Sigmoid colon (tissue), 4 donors: ENCODE measurements at regions not wholly inside any gene's neighbourhood (a gene's known extent, or its start where the extent isn't known, plus 50 kb on each side); places are given as distances from the start of the nearest gene placed in this dataset.

ENCODE experiments used
- POLR2A ChIP-seq, 2 donors: fragments of 450-650 bp; IDR thresholded peaks; one replicate each; pipeline ENCODE4 v1.6.1; 2016; ENCODE audit warnings: antibody characterized with exemption in 2 of 2, mild to moderate bottlenecking in 2 of 2, moderate library complexity in 2 of 2
- POLR2AphosphoS5 ChIP-seq, 4 donors: sonication (generic); formaldehyde crosslinking; IDR thresholded peaks; one replicate each; pipeline ENCODE4 v1.6.1; 2017; ENCODE audit warnings: antibody characterized with exemption in 4 of 4
- TF ChIP-seq, protein P1 (sequence below), 4 experiments: fragments of 450-650 bp in 3 of 4; fragments of 200-600 bp in 1 of 4; IDR thresholded peaks; one replicate each; pipeline ENCODE4 v1.5.1; 2016 to 2019; ENCODE audit warnings: antibody characterized with exemption in 4 of 4, mild to moderate bottlenecking in 3 of 4, moderate library complexity in 2 of 4

DNA sequence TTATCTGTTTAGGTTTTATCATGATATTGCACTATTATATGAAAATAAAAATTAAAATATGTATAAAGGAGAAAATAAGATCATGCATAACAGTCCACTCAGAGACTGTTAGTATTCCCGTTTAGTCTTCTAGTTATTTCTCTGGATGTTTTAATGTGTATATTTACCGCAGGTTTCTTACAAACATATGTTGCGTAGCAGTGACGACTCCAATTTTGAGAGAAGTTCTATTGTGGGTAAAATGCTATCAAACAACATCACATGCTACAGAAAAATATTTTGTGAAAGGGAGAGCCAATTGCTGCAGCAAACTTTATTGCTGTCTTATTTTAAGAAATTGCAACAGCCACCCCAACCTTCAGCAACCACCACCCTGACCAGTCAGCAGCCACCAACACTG lies 72.4 kb upstream of the NXT1 start:
- TF ChIP-seq, protein P1, sequence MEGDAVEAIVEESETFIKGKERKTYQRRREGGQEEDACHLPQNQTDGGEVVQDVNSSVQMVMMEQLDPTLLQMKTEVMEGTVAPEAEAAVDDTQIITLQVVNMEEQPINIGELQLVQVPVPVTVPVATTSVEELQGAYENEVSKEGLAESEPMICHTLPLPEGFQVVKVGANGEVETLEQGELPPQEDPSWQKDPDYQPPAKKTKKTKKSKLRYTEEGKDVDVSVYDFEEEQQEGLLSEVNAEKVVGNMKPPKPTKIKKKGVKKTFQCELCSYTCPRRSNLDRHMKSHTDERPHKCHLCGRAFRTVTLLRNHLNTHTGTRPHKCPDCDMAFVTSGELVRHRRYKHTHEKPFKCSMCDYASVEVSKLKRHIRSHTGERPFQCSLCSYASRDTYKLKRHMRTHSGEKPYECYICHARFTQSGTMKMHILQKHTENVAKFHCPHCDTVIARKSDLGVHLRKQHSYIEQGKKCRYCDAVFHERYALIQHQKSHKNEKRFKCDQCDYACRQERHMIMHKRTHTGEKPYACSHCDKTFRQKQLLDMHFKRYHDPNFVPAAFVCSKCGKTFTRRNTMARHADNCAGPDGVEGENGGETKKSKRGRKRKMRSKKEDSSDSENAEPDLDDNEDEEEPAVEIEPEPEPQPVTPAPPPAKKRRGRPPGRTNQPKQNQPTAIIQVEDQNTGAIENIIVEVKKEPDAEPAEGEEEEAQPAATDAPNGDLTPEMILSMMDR (IDR thresholded peaks at IDR 0.05) = no peak
- no peak for TF ChIP-seq POLR2A (IDR thresholded peaks at IDR 0.05)
- TF ChIP-seq POLR2AphosphoS5 (IDR thresholded peaks at IDR 0.05) = no peak
